ENCODE measurements at regions not wholly inside any gene's neighbourhood (a gene's known extent, or its start where the extent isn't known, plus 50 kb on each side); places are given as distances from the start of the nearest gene placed in this dataset.

DNA sequence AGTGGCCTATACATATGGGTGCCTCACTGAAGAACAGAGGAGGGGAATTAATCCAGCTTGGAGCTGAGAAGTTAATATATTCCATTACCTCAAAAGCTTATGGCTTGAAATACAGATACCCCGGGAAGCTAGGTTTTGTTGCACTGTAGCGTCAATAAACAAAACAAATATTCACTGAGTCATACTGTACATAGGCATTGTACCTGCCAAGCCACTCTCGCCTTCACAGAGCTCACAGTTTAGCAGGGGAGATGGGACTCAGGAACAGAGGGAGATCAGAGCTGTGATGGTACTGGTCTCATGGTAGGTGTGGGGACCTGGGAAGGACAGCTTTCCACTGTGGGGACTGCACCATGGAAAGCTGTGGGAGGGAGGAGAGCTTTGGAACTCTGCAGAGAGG is 111.2 kb upstream of the ST6GAL2 start:
- no peaks in the 10 kb centered on the region for H3K4me1 ChIP-seq
- H3K9me3 ChIP-seq: no peaks in the 10 kb centered on the region
- no peak for DNase-seq (ENCODE audit: low spot score in 2 of 2)
- intact Hi-C loops (cut with DNase I; ENCODE audit: low total_unique reads): no loop called here
- no peak overlapping the region for H3K4me3 ChIP-seq
- H3K36me3 ChIP-seq: no peaks in the 10 kb centered on the region
- TF ChIP-seq POLR2AphosphoS5 (IDR thresholded peaks at IDR 0.05) (no peak), POLR2A (IDR thresholded peaks at IDR 0.05) (no peak)
- TF ChIP-seq, protein P1, sequence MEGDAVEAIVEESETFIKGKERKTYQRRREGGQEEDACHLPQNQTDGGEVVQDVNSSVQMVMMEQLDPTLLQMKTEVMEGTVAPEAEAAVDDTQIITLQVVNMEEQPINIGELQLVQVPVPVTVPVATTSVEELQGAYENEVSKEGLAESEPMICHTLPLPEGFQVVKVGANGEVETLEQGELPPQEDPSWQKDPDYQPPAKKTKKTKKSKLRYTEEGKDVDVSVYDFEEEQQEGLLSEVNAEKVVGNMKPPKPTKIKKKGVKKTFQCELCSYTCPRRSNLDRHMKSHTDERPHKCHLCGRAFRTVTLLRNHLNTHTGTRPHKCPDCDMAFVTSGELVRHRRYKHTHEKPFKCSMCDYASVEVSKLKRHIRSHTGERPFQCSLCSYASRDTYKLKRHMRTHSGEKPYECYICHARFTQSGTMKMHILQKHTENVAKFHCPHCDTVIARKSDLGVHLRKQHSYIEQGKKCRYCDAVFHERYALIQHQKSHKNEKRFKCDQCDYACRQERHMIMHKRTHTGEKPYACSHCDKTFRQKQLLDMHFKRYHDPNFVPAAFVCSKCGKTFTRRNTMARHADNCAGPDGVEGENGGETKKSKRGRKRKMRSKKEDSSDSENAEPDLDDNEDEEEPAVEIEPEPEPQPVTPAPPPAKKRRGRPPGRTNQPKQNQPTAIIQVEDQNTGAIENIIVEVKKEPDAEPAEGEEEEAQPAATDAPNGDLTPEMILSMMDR (IDR thresholded peaks at IDR 0.05): no peak
- no peak overlapping the region for H3K27ac ChIP-seq
- no peaks in the 10 kb centered on the region for H3K27me3 ChIP-seq

DNA sequence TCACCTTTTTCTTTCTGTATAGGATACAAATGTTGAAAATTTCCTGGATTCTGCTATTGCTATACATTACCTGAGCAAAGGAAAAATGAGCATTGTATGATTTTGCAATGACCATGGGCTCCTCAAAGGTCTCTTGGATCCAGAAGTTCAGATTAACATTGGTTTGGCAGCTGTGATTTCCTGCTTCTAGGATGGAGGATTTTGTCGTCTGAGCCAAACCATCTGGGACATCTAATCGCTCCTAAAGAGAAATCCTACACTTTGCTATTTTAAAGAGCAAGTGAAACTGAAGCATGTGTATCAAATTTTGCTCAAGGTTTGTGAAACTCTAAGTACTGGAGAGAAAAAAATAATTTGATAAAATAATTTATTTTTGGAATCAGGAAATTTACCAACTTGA is 115.1 kb upstream of the ST6GAL2 start:
- Histone ChIP-seq H3K4me3 (no peak overlapping the region), H3K27me3 (no peaks in the 10 kb centered on the region), H3K27ac (no peak overlapping the region), H3K36me3 (no peaks in the 10 kb centered on the region), H3K4me1 (no peaks in the 10 kb centered on the region), H3K9me3 (no peaks in the 10 kb centered on the region)
- intact Hi-C loops (cut with DNase I; ENCODE audit: low total_unique reads): no loop called here
- DNase-seq (ENCODE audit: low spot score in 2 of 2): no peak
- no peak for TF ChIP-seq POLR2A (IDR thresholded peaks at IDR 0.05)
- no peak for TF ChIP-seq POLR2AphosphoS5 (IDR thresholded peaks at IDR 0.05)
- TF ChIP-seq, protein P1 (IDR thresholded peaks at IDR 0.05): no peak

DNA sequence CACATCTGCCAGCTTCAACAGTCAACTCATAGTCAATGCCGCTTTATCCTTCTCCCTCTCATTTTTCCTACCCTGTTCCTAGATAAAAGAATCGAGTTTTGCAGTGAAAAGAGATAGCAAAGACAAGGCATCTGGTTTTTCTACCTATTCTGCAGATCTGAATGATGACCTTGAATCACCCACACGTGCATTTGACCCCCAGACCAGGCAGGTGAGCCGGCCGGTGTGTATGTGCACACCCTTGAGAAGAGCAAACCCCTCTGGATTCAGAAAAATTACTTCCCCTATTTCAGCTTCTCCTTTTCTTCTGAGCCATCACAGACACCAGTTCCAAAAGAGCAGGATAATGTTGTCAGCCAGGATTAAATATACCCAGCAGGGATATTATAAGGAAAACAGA is 115.6 kb upstream of the ST6GAL2 start:
- Histone ChIP-seq H3K4me3 (no peak overlapping the region), H3K36me3 (no peaks in the 10 kb centered on the region), H3K4me1 (no peaks in the 10 kb centered on the region), H3K27ac (no peak overlapping the region), H3K9me3 (no peaks in the 10 kb centered on the region), H3K27me3 (no peaks in the 10 kb centered on the region)
- TF ChIP-seq, protein P1 (IDR thresholded peaks at IDR 0.05): no peak
- no peak for DNase-seq (ENCODE audit: low spot score in 2 of 2)
- intact Hi-C loops (cut with DNase I; ENCODE audit: low total_unique reads): no loop called here

DNA sequence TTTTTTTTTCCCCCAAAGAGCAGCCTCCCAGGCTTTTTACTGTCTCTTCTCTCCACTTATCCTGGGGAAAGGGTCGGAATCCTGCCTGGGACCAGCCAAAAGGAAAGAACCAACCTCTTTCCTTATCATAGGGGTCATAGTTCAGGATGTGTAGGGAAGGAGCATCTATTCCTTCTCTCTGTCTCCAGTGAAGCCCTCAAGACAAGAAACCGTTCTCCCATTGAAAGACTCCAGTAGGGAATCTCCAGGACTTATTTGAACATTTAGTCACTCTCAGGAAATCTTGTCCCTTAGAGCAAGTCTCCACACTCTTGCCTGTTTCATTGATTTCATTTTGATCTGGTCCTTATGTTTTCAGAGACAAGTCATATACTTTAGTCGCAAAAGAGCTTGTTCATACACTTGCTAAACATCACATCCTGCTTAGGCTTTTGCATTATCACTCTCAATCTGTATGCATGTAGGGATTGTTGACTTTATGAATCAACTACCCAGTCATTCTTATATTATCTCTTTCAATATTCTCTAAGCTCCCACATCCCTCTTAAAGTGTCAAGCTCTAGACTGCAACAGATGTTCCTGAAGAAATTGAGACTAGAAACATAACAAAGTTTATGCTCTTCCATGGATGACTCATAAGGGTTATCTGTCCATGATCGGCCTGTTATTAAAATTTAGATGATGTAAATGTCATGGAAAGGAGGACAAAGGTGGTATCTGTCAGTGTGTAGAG is 116.2 kb upstream of the ST6GAL2 start:
- no peaks in the 10 kb centered on the region for H3K27me3 ChIP-seq
- H3K4me3 ChIP-seq: no peak overlapping the region
- no peak overlapping the region for H3K27ac ChIP-seq
- H3K9me3 ChIP-seq: no peaks in the 10 kb centered on the region
- intact Hi-C loops (cut with DNase I; ENCODE audit: low total_unique reads): no loop called here
- no peaks in the 10 kb centered on the region for H3K36me3 ChIP-seq
- DNase-seq (ENCODE audit: low spot score in 2 of 2): no peak
- H3K4me1 ChIP-seq: no peaks in the 10 kb centered on the region
- no peak for TF ChIP-seq POLR2A (IDR thresholded peaks at IDR 0.05)
- TF ChIP-seq, protein P1 (IDR thresholded peaks at IDR 0.05): no peak
- TF ChIP-seq POLR2AphosphoS5 (IDR thresholded peaks at IDR 0.05): no peak

DNA sequence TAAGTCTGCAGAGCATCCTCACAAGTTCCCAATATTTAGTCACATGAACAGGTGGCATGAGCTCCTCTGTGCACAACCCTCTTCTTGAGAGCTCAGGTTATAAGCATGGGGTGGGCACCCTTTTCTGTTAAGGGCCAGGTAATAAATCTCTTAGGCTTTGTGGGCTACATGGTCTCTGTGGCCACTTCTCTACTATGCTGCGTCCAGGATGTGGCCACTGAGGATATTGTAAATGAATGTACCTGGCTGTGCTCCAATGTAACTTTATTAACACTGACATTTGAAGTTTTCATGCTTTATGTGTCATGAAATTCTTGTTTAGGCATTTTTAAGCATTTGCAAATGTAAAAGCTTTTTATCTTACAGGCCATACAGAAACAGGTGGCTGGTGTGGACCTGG is 116.8 kb upstream of the ST6GAL2 start:
- DNase-seq (ENCODE audit: low spot score in 2 of 2): no peak
- Histone ChIP-seq H3K4me3 (no peak overlapping the region), H3K4me1 (no peaks in the 10 kb centered on the region), H3K36me3 (no peaks in the 10 kb centered on the region), H3K9me3 (no peaks in the 10 kb centered on the region), H3K27ac (no peak overlapping the region), H3K27me3 (no peaks in the 10 kb centered on the region)
- intact Hi-C loops (cut with DNase I; ENCODE audit: low total_unique reads): no loop called here
- TF ChIP-seq POLR2AphosphoS5 (IDR thresholded peaks at IDR 0.05) (no peak), POLR2A (IDR thresholded peaks at IDR 0.05) (no peak)
- TF ChIP-seq, protein P1 (IDR thresholded peaks at IDR 0.05): no peak
